Karpas-422 (cell line): ENCODE measurements at regions not wholly inside any gene's neighbourhood (a gene's known extent, or its start where the extent isn't known, plus 50 kb on each side); places are given as distances from the start of the nearest gene placed in this dataset.
"Not testable (repeated sequence)": the region's sequence is repeated elsewhere in the genome, so short reads cannot be mapped to it uniquely, and the experiment has no call there.

Experiments
- DNase-seq: peaks from one replicate; pipeline ENCODE4 v3.0.0-alpha.2; 2015
- H2AFZ ChIP-seq: fragments of 200-600 bp; sonication (generic); 2 replicates; pipeline ENCODE4 v1.6.1; 2014; ENCODE audit warnings: antibody characterized with exemption, low read length, mixed read lengths
- H3K27ac ChIP-seq: fragments of 200-600 bp; sonication (generic); 2 replicates; pipeline ENCODE4 v1.5.1; 2014; ENCODE audit warnings: mild to moderate bottlenecking, low read length, moderate library complexity
- H3K27me3 ChIP-seq: fragments of 200-600 bp; sonication (generic); 2 replicates; pipeline ENCODE4 v1.6.1; 2014; ENCODE audit warnings: low read length, mixed read lengths
- H3K36me3 ChIP-seq: fragments of 200-600 bp; sonication (generic); 2 replicates; pipeline ENCODE4 v1.6.1; 2014; ENCODE audit warnings: low read length, mixed read lengths; ENCODE audit not compliant: insufficient read depth
- H3K4me1 ChIP-seq: fragments of 200-600 bp; sonication (generic); 2 replicates; pipeline ENCODE4 v1.6.1; 2014; ENCODE audit warnings: mild to moderate bottlenecking, low read length, mixed read lengths
- H3K4me2 ChIP-seq: fragments of 200-600 bp; sonication (generic); 2 replicates; pipeline ENCODE4 v1.6.1; 2014; ENCODE audit warnings: low read length, low read depth, mild to moderate bottlenecking; ENCODE audit not compliant: poor library complexity, severe bottlenecking
- H3K4me3 ChIP-seq: fragments of 200-600 bp; sonication (generic); 2 replicates; pipeline ENCODE4 v1.5.1; 2014; ENCODE audit warnings: mild to moderate bottlenecking, antibody characterized with exemption, low read length, mixed read lengths
- H3K79me2 ChIP-seq: fragments of 200-600 bp; sonication (generic); 2 replicates; pipeline ENCODE4 v1.6.1; 2014; ENCODE audit warnings: mild to moderate bottlenecking, low read length, mixed read lengths
- H3K9ac ChIP-seq: fragments of 200-600 bp; sonication (generic); 2 replicates; pipeline ENCODE4 v1.6.0; 2014; ENCODE audit warnings: low read length
- H3K9me2 ChIP-seq: fragments of 200-600 bp; sonication (generic), shearing (Covaris generic); replicated peaks from 2 replicates; pipeline ENCODE4 v1.6.0; 2014; ENCODE audit warnings: mild to moderate bottlenecking, low read length, moderate library complexity; ENCODE audit not compliant: insufficient read depth
- H3K9me3 ChIP-seq: fragments of 300-700, 200-600 bp; sonication (generic); 2 replicates; pipeline ENCODE4 v1.6.1; 2014; ENCODE audit warnings: low read length, mixed read lengths
- H4K20me1 ChIP-seq: fragments of 200-600 bp; sonication (generic); 2 replicates; pipeline ENCODE4 v1.6.1; 2014; ENCODE audit warnings: mild to moderate bottlenecking, antibody characterized with exemption, low read length, low read depth; ENCODE audit not compliant: insufficient read depth

DNA sequence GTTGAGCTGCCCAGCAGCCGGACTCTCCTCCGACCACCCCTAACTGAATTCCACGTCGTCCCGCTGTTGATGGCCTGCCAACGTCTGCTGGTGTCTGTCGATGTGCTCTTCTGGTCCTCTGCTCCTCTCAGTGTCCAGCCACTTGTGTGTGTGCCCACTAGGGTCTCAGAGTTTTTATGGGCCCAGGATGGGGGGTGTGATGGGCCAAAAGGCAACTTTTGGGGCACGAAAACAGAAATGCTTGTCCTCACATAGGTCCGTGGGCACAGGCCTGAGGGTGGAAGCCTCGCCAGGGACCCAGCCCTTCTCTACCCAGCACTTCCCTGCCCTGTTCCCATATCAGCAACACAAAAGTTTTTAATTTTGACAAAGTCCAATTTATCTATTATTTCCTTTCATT, 85.7 kb upstream of the RUFY1 start:
- Histone ChIP-seq H3K9me3 (no peaks in the 10 kb centered on the region), H2AFZ (no peak overlapping the region), H3K36me3 (no peaks in the 10 kb centered on the region), H3K9me2 (no peaks in the 10 kb centered on the region), H3K27me3 (no peaks in the 10 kb centered on the region), H3K4me2 (no peak overlapping the region), H3K4me1 (no peaks in the 10 kb centered on the region; the same call in 1 of the 2 replicates), H3K4me3 (no peak overlapping the region), H4K20me1 (no peaks in the 10 kb centered on the region), H3K27ac (no peak overlapping the region), H3K79me2 (no peaks in the 10 kb centered on the region), H3K9ac (no peak overlapping the region)
- no peak for DNase-seq

- H3K4me2 ChIP-seq = no peak overlapping the region
- no peak overlapping the region for H3K27ac ChIP-seq
- H3K79me2 ChIP-seq = no peaks in the 10 kb centered on the region
- no peaks in the 10 kb centered on the region for H3K36me3 ChIP-seq
- no peak overlapping the region for H3K9ac ChIP-seq
- H4K20me1 ChIP-seq = no peaks in the 10 kb centered on the region
- H3K9me2 ChIP-seq = no peaks in the 10 kb centered on the region
- no peak overlapping the region for H2AFZ ChIP-seq
- no peaks in the 10 kb centered on the region for H3K9me3 ChIP-seq
- H3K4me3 ChIP-seq = no peak overlapping the region
- DNase-seq = no peak
- no peaks in the 10 kb centered on the region for H3K27me3 ChIP-seq
- no peaks in the 10 kb centered on the region; the same call in 1 of the 2 replicates for H3K4me1 ChIP-seq
Observed at GRCh38 chr5:179462040-179462439, 88.3 kb upstream of the RUFY1 start.

DNA sequence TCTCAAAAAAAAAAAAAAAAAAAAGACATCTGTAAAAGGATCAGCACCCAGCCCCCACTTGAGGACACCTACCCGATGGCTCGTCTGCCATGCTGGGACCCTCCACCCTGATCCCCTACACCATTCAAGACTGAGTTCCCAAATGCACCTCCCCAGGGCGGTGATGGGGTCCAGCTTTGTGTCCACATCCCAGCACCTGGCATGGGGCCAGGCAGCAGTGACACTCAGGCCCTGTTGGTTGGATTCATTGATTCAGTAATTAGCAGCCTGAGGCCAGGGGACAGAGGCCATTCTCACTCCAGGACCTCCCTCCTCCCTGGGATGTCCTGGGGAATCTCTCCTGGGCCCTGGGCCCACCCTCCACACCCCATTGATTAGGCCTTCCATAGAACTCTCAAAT, 88.8 kb upstream of the RUFY1 start:
- no peak overlapping the region for H3K4me3 ChIP-seq
- no peaks in the 10 kb centered on the region for H3K36me3 ChIP-seq
- H3K9me3 ChIP-seq = no peaks in the 10 kb centered on the region
- H3K27ac ChIP-seq = no peak overlapping the region
- no peaks in the 10 kb centered on the region for H3K9me2 ChIP-seq
- H3K9ac ChIP-seq = no peak overlapping the region
- no peak overlapping the region for H3K4me2 ChIP-seq
- no peak overlapping the region for H2AFZ ChIP-seq
- no peaks in the 10 kb centered on the region for H4K20me1 ChIP-seq
- DNase-seq = no peak
- no peaks in the 10 kb centered on the region for H3K79me2 ChIP-seq
- no peaks in the 10 kb centered on the region for H3K27me3 ChIP-seq
- H3K4me1 ChIP-seq = no peaks in the 10 kb centered on the region; the same call in 1 of the 2 replicates

GRCh38 chr5:179459771-179460170, 90.6 kb upstream of the RUFY1 start:
- H3K36me3 ChIP-seq = no peaks in the 10 kb centered on the region
- no peaks in the 10 kb centered on the region for H4K20me1 ChIP-seq
- H3K9ac ChIP-seq = no peak overlapping the region
- H3K79me2 ChIP-seq = no peaks in the 10 kb centered on the region
- no peaks in the 10 kb centered on the region for H3K9me3 ChIP-seq
- H3K27me3 ChIP-seq = no peaks in the 10 kb centered on the region
- no peak overlapping the region for H2AFZ ChIP-seq
- no peaks in the 10 kb centered on the region; the same call in 1 of the 2 replicates for H3K4me1 ChIP-seq
- no peak overlapping the region for H3K4me3 ChIP-seq
- H3K9me2 ChIP-seq = no peaks in the 10 kb centered on the region
- no peak overlapping the region for H3K4me2 ChIP-seq
- no peak overlapping the region for H3K27ac ChIP-seq
- DNase-seq = no peak

DNA sequence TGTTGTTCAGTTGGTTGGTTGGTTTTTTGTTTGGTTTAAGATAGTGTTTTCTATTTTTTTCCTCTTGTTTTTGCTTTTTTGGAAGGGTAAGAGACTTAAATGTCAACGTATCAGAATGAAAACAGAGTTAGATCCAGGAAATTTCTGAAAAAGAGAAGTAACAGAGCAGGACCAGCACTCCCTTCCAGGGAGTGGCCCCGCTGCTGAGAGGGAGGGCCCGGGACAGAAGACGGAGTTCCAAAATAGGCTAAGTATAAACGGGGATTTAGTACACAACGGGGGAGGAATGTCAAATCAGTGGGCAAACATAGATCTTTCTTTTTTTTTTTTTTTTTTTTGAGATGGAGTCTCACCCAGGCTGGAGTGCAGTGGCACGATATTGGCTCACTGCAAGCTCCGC, 92.7 kb upstream of the RUFY1 start:
- Histone ChIP-seq H3K9me2 (no peaks in the 10 kb centered on the region), H3K4me1 (no peaks in the 10 kb centered on the region)
- DNase-seq = no peak

DNA sequence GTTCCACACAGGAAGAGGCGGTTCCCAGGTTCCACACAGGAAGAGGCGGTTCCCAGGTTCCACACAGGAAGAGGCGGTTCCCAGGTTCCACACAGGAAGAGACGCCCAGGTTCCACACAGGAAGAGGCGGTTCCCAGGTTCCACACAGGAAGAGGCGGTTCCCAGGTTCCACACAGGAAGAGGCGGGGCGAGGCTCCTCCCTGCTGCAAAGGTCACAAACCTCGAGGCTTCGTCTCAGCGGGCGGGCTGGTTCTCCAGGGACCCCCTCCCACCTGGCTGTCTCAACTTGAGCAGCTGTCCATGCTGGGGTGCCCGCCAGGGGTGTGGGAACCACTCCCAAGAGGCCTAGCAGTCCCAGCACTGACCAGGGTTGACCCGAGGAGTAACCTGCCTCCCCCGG, 94.3 kb upstream of the RUFY1 start:
- H3K36me3 ChIP-seq, H3K4me2 ChIP-seq, H3K9me2 ChIP-seq, H3K9me3 ChIP-seq, H3K4me3 ChIP-seq, H3K27ac ChIP-seq, H2AFZ ChIP-seq, H4K20me1 ChIP-seq, H3K9ac ChIP-seq, H3K4me1 ChIP-seq, H3K27me3 ChIP-seq, H3K79me2 ChIP-seq, DNase-seq: not testable (repeated sequence)

More for the DNA sequence above, 92.7 kb upstream of the RUFY1 start:
- Histone ChIP-seq H3K9ac (no peak overlapping the region), H3K4me2 (no peak overlapping the region), H3K9me3 (no peaks in the 10 kb centered on the region), H3K79me2 (no peaks in the 10 kb centered on the region), H3K36me3 (no peaks in the 10 kb centered on the region), H3K4me3 (no peak overlapping the region), H3K27me3 (no peaks in the 10 kb centered on the region), H3K27ac (no peak overlapping the region), H4K20me1 (no peaks in the 10 kb centered on the region), H2AFZ (no peak overlapping the region)

GRCh38 chr5:179455320-179455719, 95.0 kb upstream of the RUFY1 start:
- no peaks in the 10 kb centered on the region for H3K79me2 ChIP-seq
- no peaks in the 10 kb centered on the region for H3K9me2 ChIP-seq
- H3K4me3 ChIP-seq = no peak overlapping the region
- H3K36me3 ChIP-seq = no peaks in the 10 kb centered on the region
- no peak overlapping the region for H3K27ac ChIP-seq
- no peak for DNase-seq
- no peaks in the 10 kb centered on the region for H3K9me3 ChIP-seq
- no peak overlapping the region for H3K9ac ChIP-seq
- no peaks in the 10 kb centered on the region for H4K20me1 ChIP-seq
- no peaks in the 10 kb centered on the region for H3K4me1 ChIP-seq
- no peak overlapping the region for H2AFZ ChIP-seq
- H3K27me3 ChIP-seq = no peaks in the 10 kb centered on the region
- H3K4me2 ChIP-seq = no peak overlapping the region

GRCh38 chr5:179454356-179454755, 96.0 kb upstream of the RUFY1 start:
- Histone ChIP-seq H3K9me2 (no peaks in the 10 kb centered on the region), H3K9ac (no peak overlapping the region), H3K27ac (no peak overlapping the region), H4K20me1 (no peaks in the 10 kb centered on the region), H3K27me3 (no peaks in the 10 kb centered on the region), H3K4me3 (no peak overlapping the region), H2AFZ (no peak overlapping the region), H3K36me3 (no peaks in the 10 kb centered on the region), H3K4me1 (no peaks in the 10 kb centered on the region), H3K9me3 (no peaks in the 10 kb centered on the region), H3K79me2 (no peaks in the 10 kb centered on the region), H3K4me2 (no peak overlapping the region)
- DNase-seq = no peak

- no peaks in the 10 kb centered on the region for H3K79me2 ChIP-seq
- no peaks in the 10 kb centered on the region for H3K9me2 ChIP-seq
- H3K36me3 ChIP-seq = no peaks in the 10 kb centered on the region
- no peaks in the 10 kb centered on the region for H3K4me1 ChIP-seq
- no peaks in the 10 kb centered on the region for H3K9me3 ChIP-seq
- H3K9ac ChIP-seq = no peak overlapping the region
- no peak overlapping the region for H3K4me2 ChIP-seq
- no peak overlapping the region for H2AFZ ChIP-seq
- H4K20me1 ChIP-seq = no peaks in the 10 kb centered on the region
- DNase-seq = no peak
- H3K4me3 ChIP-seq = no peak overlapping the region
- no peaks in the 10 kb centered on the region for H3K27me3 ChIP-seq
- H3K27ac ChIP-seq = no peak overlapping the region
Observed at GRCh38 chr5:179453616-179454015, 96.7 kb upstream of the RUFY1 start.
